Large intestine (tissue), 3 donors: ENCODE measurements at regions not wholly inside any gene's neighbourhood (a gene's known extent, or its start where the extent isn't known, plus 50 kb on each side); places are given as distances from the start of the nearest gene placed in this dataset.

Experiments
- DNase-seq, 2 donors: peaks; one replicate each; pipeline versions ENCODE4 v3.0.0 to v3.0.0-alpha.2; 2013
- H3K27ac ChIP-seq: one replicate; pipeline ENCODE4 v1.5.1; 2013; ENCODE audit warnings: low read length
- H3K27me3 ChIP-seq: 2 replicates; pipeline ENCODE4 v1.6.1; 2013; ENCODE audit warnings: low read length; ENCODE audit not compliant: control insufficient read depth, insufficient read depth
- H3K36me3 ChIP-seq: 2 replicates; pipeline ENCODE4 v1.6.1; 2013; ENCODE audit warnings: low read length; ENCODE audit not compliant: control insufficient read depth, insufficient read depth
- H3K4me1 ChIP-seq: one replicate; pipeline ENCODE4 v1.6.1; 2013; ENCODE audit warnings: low read length; ENCODE audit not compliant: control insufficient read depth, insufficient read depth
- H3K4me3 ChIP-seq: one replicate; pipeline ENCODE4 v1.5.1; 2013; ENCODE audit warnings: low read length
- H3K9me3 ChIP-seq: one replicate; pipeline ENCODE4 v1.6.1; 2013; ENCODE audit warnings: mild to moderate bottlenecking, low read depth, low read length, moderate library complexity; ENCODE audit not compliant: control insufficient read depth
- WGBS: methylation state at CpG from one replicate; pipeline ENCODE4 v1.1.5; 2013; ENCODE audit warnings: low lambda C conversion rate; ENCODE audit not compliant: insufficient coverage; 5-methylcytosine and 5-hydroxymethylcytosine counted together

GRCh38 chr9:7234144-7234543 lies 476.4 kb downstream of the KDM4C start:
- no peaks in the 10 kb centered on the region for H3K36me3 ChIP-seq
- H3K9me3 ChIP-seq: no peaks in the 10 kb centered on the region
- H3K27me3 ChIP-seq: no peaks in the 10 kb centered on the region
- no peak overlapping the region for H3K4me3 ChIP-seq
- WGBS: no CpG with 5 or more reads among the region's 5 CpGs
- H3K27ac ChIP-seq: no peak overlapping the region
- DNase-seq: no peak
- no peaks in the 10 kb centered on the region for H3K4me1 ChIP-seq

DNA sequence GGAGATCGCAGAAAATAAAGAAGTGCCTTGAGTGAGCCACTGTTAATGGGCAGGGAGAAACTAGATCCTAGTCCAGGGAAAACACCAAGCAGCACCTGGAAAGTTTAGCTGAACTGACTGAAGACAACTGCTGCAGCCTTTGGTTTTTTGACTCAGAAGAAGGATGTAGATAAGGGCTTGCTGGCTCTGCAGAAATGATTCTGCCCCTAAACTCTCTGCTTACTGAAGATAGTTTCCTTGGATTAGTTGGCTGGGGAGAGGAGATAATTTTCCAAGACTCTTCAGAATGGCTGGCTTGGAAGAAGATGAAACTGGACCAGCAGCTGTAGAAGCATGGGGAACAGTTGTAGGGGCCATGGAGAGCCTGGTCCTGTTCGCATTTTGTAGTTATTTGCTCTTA lies 471.8 kb downstream of the KDM4C start:
- peaks cover 2% of the 10 kb centered on the region for H3K27me3 ChIP-seq
- DNase-seq: no peak
- H3K4me1 ChIP-seq: no peaks in the 10 kb centered on the region
- no CpG with 5 or more reads among the region's 2 CpGs for WGBS
- no peaks in the 10 kb centered on the region for H3K9me3 ChIP-seq
- no peak overlapping the region for H3K27ac ChIP-seq
- no peaks in the 10 kb centered on the region for H3K36me3 ChIP-seq
- no peak overlapping the region for H3K4me3 ChIP-seq

DNA sequence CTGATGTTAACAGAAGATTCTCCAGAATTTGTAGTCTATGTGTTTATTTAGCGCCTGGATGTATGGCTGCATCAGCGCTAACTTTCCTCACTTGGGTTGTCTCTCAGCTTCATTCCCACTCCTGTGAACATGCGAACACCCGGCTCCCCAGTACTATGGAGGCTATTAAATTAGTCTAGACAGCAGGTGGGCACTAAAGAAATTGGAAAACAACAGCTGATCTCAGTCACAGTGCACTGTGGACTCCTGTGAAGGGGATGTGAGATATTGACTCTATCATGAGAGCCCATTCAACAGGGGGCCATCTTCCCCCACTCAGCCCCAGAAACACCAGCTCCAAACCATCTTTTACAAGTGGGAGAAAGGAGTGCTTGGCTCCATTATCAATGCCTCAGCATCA lies 471.0 kb downstream of the KDM4C start:
- peaks cover 2% of the 10 kb centered on the region for H3K27me3 ChIP-seq
- WGBS: no CpG with 5 or more reads among the region's 4 CpGs
- no peaks in the 10 kb centered on the region for H3K4me1 ChIP-seq
- no peak overlapping the region for H3K4me3 ChIP-seq
- H3K27ac ChIP-seq: no peak overlapping the region
- H3K36me3 ChIP-seq: no peaks in the 10 kb centered on the region
- no peaks in the 10 kb centered on the region for H3K9me3 ChIP-seq
- no peak for DNase-seq

GRCh38 chr9:7227951-7228350 lies 470.2 kb downstream of the KDM4C start:
- peaks cover 2% of the 10 kb centered on the region for H3K27me3 ChIP-seq
- 100% methylated on average over 1 of the region's 8 CpGs for WGBS
- H3K4me1 ChIP-seq: no peaks in the 10 kb centered on the region
- no peak overlapping the region for H3K27ac ChIP-seq
- H3K4me3 ChIP-seq: no peak overlapping the region
- no peak for DNase-seq
- no peaks in the 10 kb centered on the region for H3K9me3 ChIP-seq
- no peaks in the 10 kb centered on the region for H3K36me3 ChIP-seq

- Histone ChIP-seq H3K9me3 (no peaks in the 10 kb centered on the region), H3K36me3 (no peaks in the 10 kb centered on the region), H3K4me1 (no peaks in the 10 kb centered on the region), H3K27ac (no peak overlapping the region), H3K4me3 (no peak overlapping the region), H3K27me3 (peaks cover 2% of the 10 kb centered on the region)
- no CpG with 5 or more reads among the region's 7 CpGs for WGBS
- no peak for DNase-seq
Measured at GRCh38 chr9:7226007-7226640, 468.4 kb downstream of the KDM4C start.
